Prostate gland (tissue), 2 donors: ENCODE measurements at regions not wholly inside any gene's neighbourhood (a gene's known extent, or its start where the extent isn't known, plus 50 kb on each side); places are given as distances from the start of the nearest gene placed in this dataset.
A peak's percentile ranks its signal among the peaks of the same experiment; 100 is the strongest.

Experiments
- DNase-seq: peaks from one replicate; pipeline ENCODE4 v3.0.0-alpha.2; 2019; ENCODE audit warnings: low spot score
- H3K27ac ChIP-seq, 2 donors: fragments of 200-600 bp; sonication (generic); 2 replicates each; pipeline ENCODE4 v1.5.1; 2017 to 2019
- H3K27me3 ChIP-seq: fragments of 200-600 bp; sonication (generic); replicated peaks from 2 replicates; pipeline ENCODE4 v1.5.1; 2019; ENCODE audit not compliant: insufficient read depth
- H3K36me3 ChIP-seq, 2 donors: fragments of 200-600 bp; sonication (generic); 1 replicate in 1 of 2; 2 replicates in 1 of 2; pipeline versions ENCODE4 v1.5.1 to v1.8.1; 2017 to 2019
- H3K4me1 ChIP-seq: fragments of 200-600 bp; sonication (generic); replicated peaks from 2 replicates; pipeline ENCODE4 v1.5.1; 2019
- H3K4me3 ChIP-seq, 2 donors: fragments of 200-600 bp; sonication (generic); 2 replicates each; pipeline ENCODE4 v1.5.1; 2017 to 2019
- H3K9me3 ChIP-seq: fragments of 200-600 bp; sonication (generic); 2 replicates; pipeline ENCODE4 v1.5.1; 2017
- POLR2A ChIP-seq: fragments of 450-650 bp; IDR thresholded peaks from one replicate; pipeline ENCODE4 v1.6.1; 2016; ENCODE audit warnings: antibody characterized with exemption, mild to moderate bottlenecking
- POLR2AphosphoS5 ChIP-seq: sonication (generic); formaldehyde crosslinking; IDR thresholded peaks from one replicate; pipeline ENCODE4 v1.6.1; 2017; ENCODE audit warnings: antibody characterized with exemption
- WGBS: methylation state at CpG from one replicate; pipeline ENCODE4 v1.1.5; 2018; 5-methylcytosine and 5-hydroxymethylcytosine counted together
- intact Hi-C: fragments of 100-400 bp; cut with DNase I; formaldehyde crosslinking; loops from one replicate; pipeline ENCODE4 v1.14.2; 2022
- TF ChIP-seq, protein P1 (sequence below), 4 experiments: fragments of 200-600 bp in 2 of 4; fragments of 450-650 bp in 2 of 4; sonication (generic) in 2 of 4; IDR thresholded peaks; 1 replicate in 3 of 4; 2 replicates in 1 of 4; pipeline ENCODE4 v1.5.1; 2016 to 2019; ENCODE audit warnings: antibody characterized with exemption in 4 of 4, mild to moderate bottlenecking in 2 of 4, moderate library complexity in 2 of 4

DNA sequence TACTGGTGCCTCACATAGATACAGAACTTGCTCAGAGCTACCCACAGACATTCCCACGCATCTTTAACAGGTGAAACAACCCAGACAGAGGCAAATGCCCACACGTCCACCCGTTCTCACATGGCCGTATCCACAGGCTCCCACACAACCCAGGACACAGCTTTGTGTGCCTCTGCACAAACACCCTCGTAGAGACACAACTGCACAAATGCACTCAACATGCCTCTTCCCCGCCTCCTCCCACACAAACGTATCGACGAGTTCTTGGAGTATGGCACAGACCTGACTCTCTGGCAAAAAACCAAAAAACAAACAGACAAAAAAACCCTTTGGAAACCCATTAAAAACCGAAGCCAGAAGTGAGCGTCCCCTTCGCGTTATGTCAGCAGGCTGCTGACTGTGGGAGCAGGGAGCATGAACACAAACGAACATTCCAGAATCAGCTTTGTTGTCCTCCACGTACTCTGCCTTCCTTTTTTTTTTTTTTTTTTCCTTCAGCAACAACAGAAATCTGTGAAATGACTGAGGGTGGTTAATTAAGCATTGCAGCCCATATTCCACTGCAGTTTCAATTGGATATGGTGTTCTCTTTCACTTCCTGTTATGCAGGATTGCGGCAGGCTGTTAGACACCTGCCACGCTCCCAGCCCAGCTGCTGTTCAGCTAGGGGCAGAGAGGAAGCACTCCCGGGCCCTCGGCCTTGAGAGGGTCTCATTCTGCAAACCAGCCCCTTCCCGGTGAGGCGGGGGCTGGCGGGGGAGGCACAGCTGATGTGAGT, 313.7 kb downstream of the MAF start:
- TF ChIP-seq POLR2AphosphoS5 (peak; percentile 21), POLR2A (no peak)
- WGBS = 11% methylated on average over 22 of the region's 22 CpGs
- Histone ChIP-seq H3K4me1 (no peaks in the 10 kb centered on the region), H3K36me3 (no peaks in the 10 kb centered on the region), H3K27me3 (no peaks in the 10 kb centered on the region), H3K9me3 (no peaks in the 10 kb centered on the region), H3K27ac (no peak overlapping the region), H3K4me3 (peak overlapping the region in 1 of 2 donors; percentile 11)
- intact Hi-C loops = no loop called here
- peak; percentile 17 for DNase-seq

DNA sequence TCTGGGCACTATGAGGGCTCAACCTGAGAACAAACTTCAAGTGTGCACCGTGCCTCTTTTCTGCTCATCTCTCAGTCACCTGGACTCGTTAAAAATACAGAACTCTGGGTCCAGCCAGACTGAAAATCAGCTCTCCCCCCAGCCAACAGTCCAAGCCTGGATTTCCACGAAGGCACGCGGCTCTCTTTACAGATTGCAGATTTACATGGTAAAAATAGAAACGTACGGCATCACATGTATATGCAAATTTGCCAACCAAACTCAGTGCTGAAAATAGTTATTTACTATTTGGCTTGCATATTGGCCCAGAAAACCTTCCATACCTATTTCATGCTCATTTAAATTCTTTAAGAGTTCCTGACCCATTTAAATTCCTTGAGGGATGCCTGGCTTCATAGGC, 315.8 kb downstream of the MAF start:
- no peak for DNase-seq
- TF ChIP-seq, protein P1, sequence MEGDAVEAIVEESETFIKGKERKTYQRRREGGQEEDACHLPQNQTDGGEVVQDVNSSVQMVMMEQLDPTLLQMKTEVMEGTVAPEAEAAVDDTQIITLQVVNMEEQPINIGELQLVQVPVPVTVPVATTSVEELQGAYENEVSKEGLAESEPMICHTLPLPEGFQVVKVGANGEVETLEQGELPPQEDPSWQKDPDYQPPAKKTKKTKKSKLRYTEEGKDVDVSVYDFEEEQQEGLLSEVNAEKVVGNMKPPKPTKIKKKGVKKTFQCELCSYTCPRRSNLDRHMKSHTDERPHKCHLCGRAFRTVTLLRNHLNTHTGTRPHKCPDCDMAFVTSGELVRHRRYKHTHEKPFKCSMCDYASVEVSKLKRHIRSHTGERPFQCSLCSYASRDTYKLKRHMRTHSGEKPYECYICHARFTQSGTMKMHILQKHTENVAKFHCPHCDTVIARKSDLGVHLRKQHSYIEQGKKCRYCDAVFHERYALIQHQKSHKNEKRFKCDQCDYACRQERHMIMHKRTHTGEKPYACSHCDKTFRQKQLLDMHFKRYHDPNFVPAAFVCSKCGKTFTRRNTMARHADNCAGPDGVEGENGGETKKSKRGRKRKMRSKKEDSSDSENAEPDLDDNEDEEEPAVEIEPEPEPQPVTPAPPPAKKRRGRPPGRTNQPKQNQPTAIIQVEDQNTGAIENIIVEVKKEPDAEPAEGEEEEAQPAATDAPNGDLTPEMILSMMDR (IDR thresholded peaks at IDR 0.05) = no peak
- TF ChIP-seq POLR2AphosphoS5 (no peak), POLR2A (no peak)
- 80% methylated on average over 7 of the region's 7 CpGs for WGBS
- Histone ChIP-seq H3K27ac (no peak overlapping the region), H3K4me3 (no peak overlapping the region), H3K9me3 (no peaks in the 10 kb centered on the region), H3K4me1 (no peaks in the 10 kb centered on the region), H3K36me3 (no peaks in the 10 kb centered on the region), H3K27me3 (no peaks in the 10 kb centered on the region)
- intact Hi-C loops = no loop called here

DNA sequence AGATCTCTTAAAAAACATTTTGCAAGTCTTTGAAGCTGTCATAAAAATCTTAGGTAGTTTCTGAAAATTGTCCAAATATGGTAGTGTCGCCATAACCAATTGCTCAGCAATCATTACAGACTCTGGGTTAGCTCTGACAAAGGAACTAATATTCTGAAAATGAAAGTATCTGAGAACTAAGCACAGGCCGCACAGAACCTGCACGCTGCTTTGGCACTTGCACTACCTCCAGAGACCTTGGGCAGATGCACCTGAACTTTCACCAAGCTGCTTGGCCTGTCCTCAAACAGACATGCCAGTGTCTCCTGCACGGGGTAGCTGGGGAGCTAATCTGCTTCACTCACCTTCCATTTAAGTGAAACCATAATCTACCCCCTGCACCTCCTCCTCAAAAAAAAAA, 317.0 kb downstream of the MAF start:
- intact Hi-C loops = no loop called here
- no peaks in the 10 kb centered on the region for H3K27me3 ChIP-seq
- H3K27ac ChIP-seq = no peak overlapping the region
- H3K4me3 ChIP-seq = no peak overlapping the region
- TF ChIP-seq POLR2AphosphoS5 (no peak), POLR2A (no peak)
- TF ChIP-seq, protein P1 (IDR thresholded peaks at IDR 0.05) = no peak
- no peak for DNase-seq
- H3K4me1 ChIP-seq = no peaks in the 10 kb centered on the region
- WGBS = 88% methylated on average over 4 of the region's 4 CpGs
- H3K36me3 ChIP-seq = no peaks in the 10 kb centered on the region
- no peaks in the 10 kb centered on the region for H3K9me3 ChIP-seq

DNA sequence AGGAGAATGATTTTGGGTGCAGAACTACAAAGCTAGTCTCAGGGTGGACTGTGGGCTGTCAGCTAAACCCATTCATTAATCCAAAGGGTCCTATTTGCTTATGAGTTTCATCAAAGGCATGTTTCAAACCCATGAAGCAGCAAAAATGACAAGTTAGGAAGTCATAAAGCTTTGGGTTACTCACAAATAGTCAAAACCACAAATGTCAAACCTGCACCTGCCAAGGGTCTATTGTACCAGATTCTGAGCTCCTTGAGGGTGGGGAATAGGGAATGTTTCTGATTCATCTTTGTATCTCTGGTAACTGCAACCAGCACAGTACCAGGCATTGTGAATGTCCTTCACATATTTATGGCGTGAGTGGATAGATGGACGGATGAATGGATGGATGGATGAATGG, 317.7 kb downstream of the MAF start:
- no peak for DNase-seq
- Histone ChIP-seq H3K36me3 (no peaks in the 10 kb centered on the region), H3K27ac (no peak overlapping the region), H3K4me1 (no peaks in the 10 kb centered on the region), H3K4me3 (no peak overlapping the region), H3K9me3 (no peaks in the 10 kb centered on the region), H3K27me3 (no peaks in the 10 kb centered on the region)
- intact Hi-C loops = no loop called here
- no peak for TF ChIP-seq POLR2A
- 94% methylated on average over 2 of the region's 2 CpGs for WGBS

DNA sequence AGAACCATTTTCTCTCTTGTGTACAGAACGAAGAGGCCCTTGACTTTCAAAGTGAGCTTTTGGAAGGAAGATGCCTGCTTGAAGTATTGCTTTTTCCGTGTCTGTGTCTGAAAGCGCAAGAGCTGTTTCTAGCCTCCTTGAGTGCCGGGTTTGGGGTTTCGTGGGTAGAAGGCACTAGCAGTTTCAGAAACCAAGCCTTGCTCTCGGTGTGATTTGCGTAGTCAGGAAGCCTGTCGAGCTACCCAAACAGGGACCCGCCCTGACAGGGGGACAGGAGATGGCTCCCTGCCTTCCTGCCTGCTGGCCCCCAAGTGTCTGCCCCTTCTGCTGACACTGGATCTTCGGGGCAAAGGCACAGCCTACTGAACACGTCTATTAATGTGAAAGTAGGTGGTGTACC, 322.0 kb downstream of the MAF start:
- no peak for TF ChIP-seq POLR2A
- no peak for TF ChIP-seq POLR2AphosphoS5
- TF ChIP-seq, protein P1 (IDR thresholded peaks at IDR 0.05) = no peak
- no peak overlapping the region for H3K4me3 ChIP-seq
- no peak for DNase-seq
- H3K27me3 ChIP-seq = no peaks in the 10 kb centered on the region
- H3K27ac ChIP-seq = no peak overlapping the region
- WGBS = 85% methylated on average over 11 of the region's 11 CpGs
- no peaks in the 10 kb centered on the region for H3K9me3 ChIP-seq
- H3K36me3 ChIP-seq = no peaks in the 10 kb centered on the region
- no peaks in the 10 kb centered on the region for H3K4me1 ChIP-seq
- intact Hi-C loops = no loop called here

DNA sequence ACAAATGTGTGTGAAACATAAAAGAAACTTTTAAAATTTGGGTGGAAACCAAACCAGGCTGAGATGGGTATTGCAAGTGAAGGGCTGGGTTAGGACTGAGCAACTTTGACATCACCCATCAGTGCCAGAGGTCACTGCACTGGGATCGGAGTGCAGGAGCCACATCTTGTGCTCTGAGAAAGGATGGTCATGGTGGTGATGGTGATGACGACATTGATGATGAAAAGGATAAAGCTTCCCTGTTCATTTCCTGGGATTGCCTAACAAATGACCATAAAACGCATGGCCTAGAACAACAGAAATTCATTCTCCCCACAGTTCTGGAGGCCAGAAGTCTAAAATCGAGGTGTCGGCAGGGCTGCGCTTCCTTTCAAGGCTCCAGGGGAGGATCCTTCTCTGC, 324.0 kb downstream of the MAF start:
- no peaks in the 10 kb centered on the region for H3K4me1 ChIP-seq
- no peaks in the 10 kb centered on the region for H3K9me3 ChIP-seq
- TF ChIP-seq POLR2AphosphoS5 (no peak), POLR2A (no peak)
- TF ChIP-seq, protein P1 (IDR thresholded peaks at IDR 0.05) = no peak
- no peaks in the 10 kb centered on the region for H3K36me3 ChIP-seq
- DNase-seq = no peak
- H3K27me3 ChIP-seq = no peaks in the 10 kb centered on the region
- intact Hi-C loops = no loop called here
- 95% methylated on average over 6 of the region's 6 CpGs for WGBS
- H3K27ac ChIP-seq = no peak overlapping the region
- H3K4me3 ChIP-seq = no peak overlapping the region
